Stimulated activated effector memory CD8-positive, alpha-beta T cell treated with anti-CD3 and anti-CD28 coated beads, Interleukin-12 subunit alpha, Interleukin-12 subunit beta, amount 100 ng/mL, for 72 hours (primary cell): ENCODE measurements at regions not wholly inside any gene's neighbourhood (a gene's known extent, or its start where the extent isn't known, plus 50 kb on each side); places are given as distances from the start of the nearest gene placed in this dataset.
"Not testable (repeated sequence)": the region's sequence is repeated elsewhere in the genome, so short reads cannot be mapped to it uniquely, and the experiment has no call there.

Experiments used
- ATAC-seq: fragments of 150-1000 bp; cut with Tn5 transposase; 2 replicates; pipeline ENCODE4 v1.10.0; 2021
- DNase-seq, 2 donors: peaks; one replicate each; pipeline ENCODE4 v3.0.0; 2021 to 2022; ENCODE audit warnings: low spot score in 2 of 2
- H3K27ac Mint-ChIP-seq: one replicate; pipeline ENCODE4 v1.8.0; 2022; ENCODE audit warnings: mild to moderate bottlenecking, mixed read lengths
- H3K36me3 Mint-ChIP-seq: one replicate; pipeline ENCODE4 v1.8.0; 2022; ENCODE audit warnings: mild to moderate bottlenecking, mixed read lengths
- H3K4me1 Mint-ChIP-seq: one replicate; pipeline ENCODE4 v1.8.0; 2022; ENCODE audit warnings: mixed read lengths
- H3K4me3 Mint-ChIP-seq: one replicate; pipeline ENCODE4 v1.8.0; 2022; ENCODE audit warnings: mild to moderate bottlenecking, mixed read lengths
- H3K9me3 Mint-ChIP-seq: one replicate; pipeline ENCODE4 v1.8.0; 2022; ENCODE audit warnings: mixed read lengths

DNA sequence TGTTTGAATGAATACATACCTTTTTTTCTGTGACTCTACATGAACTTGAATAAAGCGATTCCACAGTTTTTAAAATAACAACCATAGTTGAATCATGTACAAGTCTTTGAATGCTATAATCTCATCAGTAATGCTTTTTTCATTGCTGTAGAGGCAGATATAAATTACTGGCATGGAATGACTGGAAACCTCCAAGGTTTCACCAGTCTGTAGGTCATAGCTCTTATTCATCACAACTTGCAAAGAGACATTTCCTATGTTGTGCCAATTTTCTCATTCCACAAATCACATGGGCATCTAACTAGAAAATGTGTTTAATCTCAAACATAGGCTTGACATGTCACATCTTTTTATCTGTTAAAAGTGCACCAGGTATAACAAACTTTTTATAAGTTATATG is 407.1 kb upstream of the KCNMB2 start:
- H3K4me3 Mint-ChIP-seq = no peak overlapping the region
- no peak for DNase-seq
- no peaks in the 10 kb centered on the region for H3K4me1 Mint-ChIP-seq
- H3K36me3 Mint-ChIP-seq = no peaks in the 10 kb centered on the region
- ATAC-seq = no peak
- no peaks in the 10 kb centered on the region for H3K9me3 Mint-ChIP-seq
- H3K27ac Mint-ChIP-seq = no peak overlapping the region

DNA sequence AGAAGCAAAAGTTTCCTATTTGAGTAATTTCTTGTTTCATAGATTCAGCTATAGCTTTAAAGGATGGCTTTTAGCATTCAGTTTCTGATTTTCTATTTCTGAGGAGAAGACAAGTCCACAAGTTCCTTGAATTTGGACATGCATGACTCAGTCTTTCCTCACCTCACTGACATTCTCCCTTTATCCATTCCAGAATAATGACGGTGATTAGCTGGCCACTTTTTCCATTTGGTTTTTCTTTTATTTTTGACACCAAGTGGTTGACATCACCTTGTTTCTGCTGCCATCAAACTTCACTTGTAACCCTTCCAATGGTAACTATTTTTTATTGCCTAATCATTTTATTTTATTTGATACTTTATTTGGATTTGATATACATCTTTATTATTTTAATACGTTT is 404.4 kb upstream of the KCNMB2 start:
- DNase-seq = no peak
- ATAC-seq = no peak
- no peaks in the 10 kb centered on the region for H3K4me1 Mint-ChIP-seq

DNA sequence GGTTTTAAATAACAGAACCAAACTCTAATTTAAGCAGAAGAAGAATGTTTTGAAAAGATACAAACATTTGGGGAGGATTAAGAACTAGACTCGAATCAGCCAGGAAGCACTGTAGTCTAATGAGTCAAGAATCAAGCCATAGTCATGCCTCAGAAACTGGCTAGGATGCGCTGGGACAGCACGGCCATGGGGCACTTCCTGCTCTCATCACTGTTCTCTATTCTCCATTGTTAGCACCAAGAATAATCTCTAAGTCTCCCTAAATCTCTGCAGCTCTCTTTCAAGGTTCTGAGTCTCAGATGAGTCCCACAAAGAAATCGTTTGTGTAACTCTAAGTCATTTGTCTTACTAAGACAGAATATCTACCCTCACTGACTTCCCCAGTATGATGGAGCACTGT is 399.0 kb upstream of the KCNMB2 start:
- Mint-ChIP-seq H3K4me1 (no peaks in the 10 kb centered on the region), H3K9me3 (peaks cover 3% of the 10 kb centered on the region), H3K36me3 (no peaks in the 10 kb centered on the region), H3K4me3 (no peak overlapping the region), H3K27ac (no peak overlapping the region)
- ATAC-seq = no peak
- no peak for DNase-seq

More for the DNA sequence above, 404.4 kb upstream of the KCNMB2 start:
- H3K36me3 Mint-ChIP-seq = no peaks in the 10 kb centered on the region
- no peak overlapping the region for H3K27ac Mint-ChIP-seq
- no peaks in the 10 kb centered on the region for H3K9me3 Mint-ChIP-seq
- H3K4me3 Mint-ChIP-seq = no peak overlapping the region

DNA sequence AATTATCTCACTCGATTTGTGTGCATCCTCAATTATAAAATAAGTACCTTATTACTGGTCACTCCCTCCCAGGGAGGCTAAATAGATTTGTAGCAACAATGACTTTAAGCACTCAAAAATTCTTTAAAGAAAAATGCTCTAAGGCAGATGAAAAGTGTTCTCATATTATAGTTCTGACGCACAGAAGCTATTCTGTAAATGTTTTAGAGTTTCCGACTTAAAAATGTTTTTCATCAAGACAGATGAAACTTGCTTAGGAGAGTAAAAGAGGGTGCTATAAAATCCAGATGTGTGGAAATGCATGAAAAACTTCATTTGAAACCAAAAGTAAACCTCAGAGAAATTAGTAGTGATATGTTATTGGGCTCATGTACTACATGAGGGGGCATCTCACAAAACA is 398.4 kb upstream of the KCNMB2 start:
- Mint-ChIP-seq H3K9me3 (peaks cover 3% of the 10 kb centered on the region), H3K4me3 (no peak overlapping the region), H3K4me1 (no peaks in the 10 kb centered on the region), H3K36me3 (no peaks in the 10 kb centered on the region), H3K27ac (no peak overlapping the region)
- ATAC-seq = no peak
- no peak for DNase-seq

DNA sequence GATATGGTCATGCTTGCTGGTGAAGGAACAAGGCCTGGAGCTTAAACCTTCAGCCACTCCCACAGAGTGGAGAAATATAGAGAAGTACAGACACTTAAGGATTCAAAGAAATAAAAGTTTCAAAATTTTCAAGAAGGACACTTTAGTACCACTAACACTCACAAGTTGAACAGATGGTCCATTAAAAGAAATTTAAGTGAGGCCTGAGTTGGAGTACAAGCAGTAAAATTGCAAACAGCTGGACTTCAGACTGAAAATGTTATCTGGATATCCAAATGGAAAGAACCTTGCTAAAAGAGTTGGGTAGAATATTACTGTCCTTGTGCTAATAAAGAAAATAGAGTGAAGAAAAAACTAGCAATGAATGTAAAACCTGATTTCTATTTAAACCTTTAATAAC is 397.1 kb upstream of the KCNMB2 start:
- H3K27ac Mint-ChIP-seq = no peak overlapping the region
- peaks cover 3% of the 10 kb centered on the region for H3K9me3 Mint-ChIP-seq
- H3K36me3 Mint-ChIP-seq = no peaks in the 10 kb centered on the region
- ATAC-seq (no peak), DNase-seq (no peak)
- no peak overlapping the region for H3K4me3 Mint-ChIP-seq
- H3K4me1 Mint-ChIP-seq = no peaks in the 10 kb centered on the region

DNA sequence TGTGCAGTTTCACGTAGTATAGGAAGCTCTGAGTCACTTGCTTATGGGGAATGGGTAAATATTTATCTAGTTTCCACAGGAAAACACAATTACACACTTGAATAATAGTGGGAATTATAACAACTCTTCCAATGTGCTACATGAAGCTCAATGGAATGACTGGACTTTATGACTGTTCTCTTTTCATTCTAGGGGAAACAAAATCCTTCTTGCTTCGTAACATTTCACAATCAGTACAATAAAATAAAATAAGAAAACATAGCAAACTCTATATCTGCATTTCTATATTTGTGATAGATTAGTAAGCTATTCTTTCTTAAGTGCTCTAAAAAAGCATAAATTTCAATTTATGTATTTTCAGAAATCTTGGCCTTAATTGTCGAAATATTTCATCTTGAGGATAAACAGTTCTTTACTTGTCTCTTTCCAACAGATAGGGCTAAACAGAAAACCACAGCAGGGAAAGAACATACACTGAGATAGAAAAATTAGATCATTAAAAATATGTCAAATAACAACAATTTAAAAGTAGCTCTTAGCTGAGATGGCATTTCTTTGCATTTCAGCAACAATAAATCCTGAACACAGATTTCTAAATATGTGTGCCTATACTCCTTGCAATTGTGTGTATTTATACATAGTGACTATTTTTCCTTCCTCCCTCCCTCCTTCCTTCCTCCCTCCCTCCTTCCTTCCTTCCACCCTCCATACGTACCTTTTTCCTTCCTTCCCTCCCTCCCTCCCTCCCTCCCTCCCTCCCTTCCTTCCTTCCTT is 395.5 kb upstream of the KCNMB2 start:
- H3K36me3 Mint-ChIP-seq = no peaks in the 10 kb centered on the region
- no peak overlapping the region for H3K27ac Mint-ChIP-seq
- ATAC-seq (no peak), DNase-seq (no peak)
- no peaks in the 10 kb centered on the region for H3K4me1 Mint-ChIP-seq
- H3K4me3 Mint-ChIP-seq = no peak overlapping the region
- peaks cover 3% of the 10 kb centered on the region for H3K9me3 Mint-ChIP-seq

DNA sequence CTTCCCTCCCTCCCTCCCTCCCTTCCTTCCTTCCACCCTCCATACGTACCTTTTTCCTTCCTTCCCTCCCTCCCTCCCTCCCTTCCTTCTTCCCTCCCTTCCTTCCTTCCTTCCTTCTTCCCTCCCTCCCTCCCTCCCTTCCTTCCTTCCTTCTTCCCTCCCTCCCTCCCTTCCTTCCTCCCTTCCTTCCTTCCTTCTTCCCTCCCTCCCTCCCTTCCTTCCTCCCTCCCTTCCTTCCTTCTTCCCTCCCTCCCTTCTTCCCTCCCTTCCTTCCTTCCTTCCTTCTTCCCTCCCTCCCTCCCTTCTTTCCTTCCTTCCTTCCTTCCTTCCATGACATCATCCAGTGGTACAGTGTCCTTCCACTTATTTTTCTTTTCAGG is 394.9 kb upstream of the KCNMB2 start:
- H3K4me3 Mint-ChIP-seq, H3K4me1 Mint-ChIP-seq, ATAC-seq, H3K36me3 Mint-ChIP-seq, H3K9me3 Mint-ChIP-seq, H3K27ac Mint-ChIP-seq, DNase-seq: not testable (repeated sequence)

DNA sequence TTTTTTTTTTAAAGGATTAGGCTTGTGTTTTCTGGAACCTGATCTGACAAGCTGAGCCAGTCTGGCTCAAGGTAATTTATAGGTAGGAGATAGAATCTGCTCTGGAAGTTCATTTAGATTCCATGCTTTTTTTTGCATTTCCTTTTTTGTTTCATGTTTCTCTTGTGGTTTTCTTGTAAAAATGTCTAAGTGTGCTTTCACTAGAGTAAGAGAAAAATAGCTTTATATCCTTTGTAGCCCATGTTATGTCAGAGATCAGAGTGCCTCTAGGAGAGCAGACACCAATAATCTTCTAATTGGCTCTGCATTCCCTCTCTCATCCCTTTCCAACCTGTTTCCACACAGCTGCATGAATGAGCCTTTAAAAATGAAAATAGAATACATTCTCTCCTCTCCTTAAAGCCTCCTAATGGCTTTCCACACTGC is 389.8 kb upstream of the KCNMB2 start:
- Mint-ChIP-seq H3K9me3 (peaks cover 2% of the 10 kb centered on the region), H3K36me3 (no peaks in the 10 kb centered on the region), H3K4me3 (no peak overlapping the region), H3K27ac (no peak overlapping the region), H3K4me1 (no peaks in the 10 kb centered on the region)
- ATAC-seq = no peak
- DNase-seq = no peak

DNA sequence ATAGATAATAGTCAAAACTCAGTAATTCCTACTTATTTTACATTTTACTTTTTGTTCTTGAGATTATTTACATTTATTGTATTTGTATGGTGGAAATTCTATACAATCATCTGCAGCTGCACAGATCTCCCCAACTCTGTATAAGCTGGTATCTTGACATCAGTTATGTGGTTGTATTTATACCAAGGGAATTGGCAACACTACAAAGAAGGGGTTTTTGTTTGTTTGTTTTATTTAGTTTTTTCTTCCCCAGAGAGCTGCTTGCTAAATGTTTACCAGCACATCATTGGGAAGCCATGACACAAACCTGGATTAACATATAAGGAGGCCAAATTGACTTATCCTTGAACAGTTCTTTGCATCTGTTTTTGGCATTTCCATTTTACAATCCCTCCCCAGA is 389.2 kb upstream of the KCNMB2 start:
- H3K4me3 Mint-ChIP-seq = no peak overlapping the region
- ATAC-seq = no peak
- no peaks in the 10 kb centered on the region for H3K9me3 Mint-ChIP-seq
- H3K36me3 Mint-ChIP-seq = no peaks in the 10 kb centered on the region
- H3K4me1 Mint-ChIP-seq = no peaks in the 10 kb centered on the region
- no peak overlapping the region for H3K27ac Mint-ChIP-seq
- no peak for DNase-seq

DNA sequence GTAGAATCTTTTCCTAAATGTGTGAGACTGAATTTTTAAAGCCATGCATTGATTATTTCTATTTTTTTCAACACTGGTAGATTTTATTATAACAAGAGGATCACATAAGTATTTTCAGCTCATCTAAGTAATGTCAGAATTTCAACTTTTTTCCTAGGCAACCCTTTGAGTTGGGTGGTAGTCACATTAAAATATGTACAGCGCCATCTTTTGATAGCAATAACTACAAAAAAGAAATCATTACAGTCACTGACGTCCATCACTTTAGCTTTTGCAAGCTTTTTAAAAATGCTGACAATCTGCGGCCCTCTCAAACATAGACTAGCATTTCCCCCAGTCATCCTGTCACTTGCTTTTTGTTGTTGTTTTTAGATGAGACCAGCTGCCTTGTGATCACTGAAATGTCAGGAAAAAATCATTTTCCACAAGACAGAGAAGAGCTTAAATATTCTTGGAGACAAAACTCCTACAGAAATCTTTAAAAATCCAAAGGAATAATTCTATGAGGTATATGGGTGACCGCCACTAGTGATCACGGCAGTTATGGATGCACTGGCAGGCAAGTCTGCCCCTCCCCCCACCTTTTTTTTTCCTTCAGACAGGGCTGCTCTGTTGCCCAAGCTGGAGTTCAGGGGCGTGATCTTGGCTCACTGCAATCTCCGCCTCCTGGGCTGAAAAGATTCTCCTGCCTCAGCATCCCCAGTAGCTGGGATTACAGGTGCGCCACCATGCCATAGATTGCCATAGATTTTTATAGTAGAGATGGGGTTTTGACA is 384.0 kb upstream of the KCNMB2 start:
- no peak for ATAC-seq
- Mint-ChIP-seq H3K27ac (no peak overlapping the region), H3K4me1 (no peaks in the 10 kb centered on the region), H3K4me3 (no peak overlapping the region), H3K9me3 (no peaks in the 10 kb centered on the region), H3K36me3 (no peaks in the 10 kb centered on the region)
- DNase-seq = no peak

DNA sequence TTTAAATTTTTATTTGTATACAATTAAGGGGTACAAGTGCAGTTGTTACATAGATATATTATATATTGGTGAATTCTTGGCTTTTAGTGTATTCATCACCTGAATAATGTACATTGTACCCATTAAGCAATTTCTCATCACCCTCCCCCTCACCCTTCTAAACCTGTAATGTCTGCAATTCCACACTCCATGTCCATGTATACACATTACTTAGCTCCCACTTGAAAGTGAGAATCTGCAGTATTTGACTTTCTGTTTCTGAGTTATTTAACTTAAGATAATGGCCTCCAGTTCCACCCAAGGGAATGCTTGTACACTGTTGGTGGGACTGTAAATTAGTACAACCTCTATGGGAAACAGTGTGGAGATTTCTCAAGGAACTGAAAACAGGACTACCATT is 383.2 kb upstream of the KCNMB2 start:
- ATAC-seq = no peak
- Mint-ChIP-seq H3K27ac (no peak overlapping the region), H3K9me3 (no peaks in the 10 kb centered on the region), H3K4me1 (no peaks in the 10 kb centered on the region), H3K36me3 (no peaks in the 10 kb centered on the region), H3K4me3 (no peak overlapping the region)
- DNase-seq = no peak

DNA sequence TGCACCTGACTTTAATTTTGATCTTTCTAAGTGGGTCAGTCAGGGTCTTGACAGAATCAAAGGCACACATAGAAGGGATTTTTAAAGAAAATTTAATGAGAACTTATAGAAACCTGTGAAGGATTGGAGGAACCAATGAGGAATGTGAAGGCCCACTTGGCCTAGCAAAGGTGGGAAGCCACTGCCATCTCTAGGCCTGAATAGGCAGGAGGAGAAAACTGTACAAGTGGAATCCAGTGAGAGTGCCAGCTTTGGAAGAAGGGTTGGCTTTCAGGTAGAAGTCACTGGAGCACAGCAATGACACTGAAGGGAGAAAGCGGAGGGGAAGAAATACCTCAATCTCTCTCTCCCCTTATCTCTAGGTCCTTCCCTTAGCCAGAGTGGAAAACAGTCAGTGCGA is 380.7 kb upstream of the KCNMB2 start:
- ATAC-seq (no peak), DNase-seq (no peak)
- H3K36me3 Mint-ChIP-seq = no peaks in the 10 kb centered on the region
- H3K4me3 Mint-ChIP-seq = no peak overlapping the region
- no peak overlapping the region for H3K27ac Mint-ChIP-seq
- H3K9me3 Mint-ChIP-seq = no peaks in the 10 kb centered on the region
- H3K4me1 Mint-ChIP-seq = no peaks in the 10 kb centered on the region

DNA sequence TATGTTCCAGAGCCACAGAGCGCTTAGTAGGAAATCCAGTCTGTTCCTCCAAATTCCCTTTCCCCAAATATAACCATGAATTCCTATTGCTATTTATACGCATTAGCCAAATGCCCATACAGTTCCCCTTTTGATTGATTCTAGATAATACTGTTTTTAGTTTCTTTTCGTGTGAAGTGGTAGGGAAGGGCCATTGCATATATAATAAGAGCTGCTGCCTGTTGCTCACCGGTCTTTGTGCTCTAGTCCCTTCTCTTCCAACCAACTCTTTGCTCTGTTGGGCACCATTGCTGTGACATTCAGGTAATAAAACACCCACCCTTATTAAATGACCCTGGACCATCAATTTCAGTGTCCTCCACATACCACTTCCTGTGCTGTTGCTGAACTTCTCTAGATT is 379.9 kb upstream of the KCNMB2 start:
- no peak for DNase-seq
- H3K9me3 Mint-ChIP-seq = no peaks in the 10 kb centered on the region

DNA sequence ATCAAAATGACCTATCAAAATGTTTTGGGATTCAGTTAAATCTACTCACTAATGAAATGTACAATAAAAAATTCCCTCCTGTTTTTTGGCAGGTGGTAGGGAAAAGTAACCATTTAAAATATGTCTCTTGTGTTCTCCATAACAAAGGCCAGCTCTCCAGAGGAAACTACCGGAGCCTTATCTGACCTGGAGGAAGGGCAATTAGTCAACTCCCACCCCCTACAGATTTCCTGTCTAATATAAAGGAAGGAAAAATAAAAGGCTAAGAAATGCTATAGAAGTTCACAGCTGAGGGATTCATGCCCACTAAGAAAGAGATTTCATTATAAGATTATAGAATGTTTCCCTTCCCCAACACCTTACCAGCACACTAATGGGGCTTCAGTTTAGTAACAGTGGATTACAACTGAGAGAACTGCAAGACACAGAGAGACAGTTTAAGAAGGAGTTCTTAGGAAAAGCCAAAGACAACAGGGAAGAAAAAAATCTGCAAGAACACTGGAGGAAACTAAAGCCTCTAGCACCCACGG is 376.5 kb upstream of the KCNMB2 start:
- Mint-ChIP-seq H3K9me3 (no peaks in the 10 kb centered on the region), H3K27ac (no peak overlapping the region), H3K4me3 (no peak overlapping the region), H3K36me3 (no peaks in the 10 kb centered on the region), H3K4me1 (no peaks in the 10 kb centered on the region)
- no peak for DNase-seq
- no peak for ATAC-seq

More for the DNA sequence above, 379.9 kb upstream of the KCNMB2 start:
- Mint-ChIP-seq H3K27ac (no peak overlapping the region), H3K4me3 (no peak overlapping the region), H3K4me1 (no peaks in the 10 kb centered on the region), H3K36me3 (no peaks in the 10 kb centered on the region)
- ATAC-seq = no peak

DNA sequence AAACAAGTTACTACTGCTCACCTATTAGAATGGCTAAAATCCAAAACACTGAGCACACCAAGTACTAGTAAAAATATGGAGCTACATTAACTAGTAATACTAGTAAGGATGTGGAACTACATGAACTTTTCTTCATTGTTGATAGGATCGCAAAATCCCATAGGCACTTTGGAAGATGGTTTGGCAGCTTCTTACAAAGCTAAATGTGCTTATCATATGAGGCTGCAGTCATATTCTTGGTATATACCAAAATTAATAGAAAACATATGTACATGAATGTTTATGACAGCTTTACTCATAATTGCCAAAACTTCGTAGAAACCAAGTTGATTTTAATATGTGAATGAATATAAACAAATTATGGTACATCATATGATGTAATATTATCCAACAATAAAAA is 366.8 kb upstream of the KCNMB2 start:
- no peak for DNase-seq
- no peaks in the 10 kb centered on the region for H3K9me3 Mint-ChIP-seq
- no peak for ATAC-seq
- no peaks in the 10 kb centered on the region for H3K36me3 Mint-ChIP-seq
- H3K4me1 Mint-ChIP-seq = no peaks in the 10 kb centered on the region
- H3K4me3 Mint-ChIP-seq = no peak overlapping the region
- no peak overlapping the region for H3K27ac Mint-ChIP-seq
